Putamen (tissue), 1 donor: ENCODE measurements at regions not wholly inside any gene's neighbourhood (a gene's known extent, or its start where the extent isn't known, plus 50 kb on each side); places are given as distances from the start of the nearest gene placed in this dataset.

Experiments used
- DNase-seq: peaks from one replicate; pipeline ENCODE4 v3.0.0-alpha.2; 2016; ENCODE audit warnings: low spot score

- no peak for DNase-seq
Measured at GRCh38 chr4:144574509-144574908, 71.4 kb upstream of the HHIP start.

DNA sequence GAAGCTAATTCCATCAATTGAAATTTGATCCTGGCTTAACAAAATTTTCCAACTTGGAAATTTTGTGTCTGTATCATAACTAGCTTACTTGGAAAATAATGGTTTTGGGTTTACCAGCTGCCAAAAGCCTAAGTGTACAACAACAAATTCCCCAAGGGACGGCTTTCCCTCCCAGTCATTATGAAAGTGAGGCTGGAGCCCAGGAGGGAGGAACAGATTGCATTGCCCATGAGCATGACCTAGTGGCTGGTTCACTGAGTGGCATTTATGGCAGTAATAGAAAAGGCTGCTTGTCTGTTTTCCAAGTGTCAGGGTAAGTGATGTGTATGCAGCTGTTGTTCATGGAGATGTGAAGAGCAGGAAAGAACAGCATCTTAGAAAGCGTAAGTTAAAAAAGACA is 70.8 kb upstream of the HHIP start:
- DNase-seq, result peak; percentile 64

GRCh38 chr4:144578681-144579080 is 67.3 kb upstream of the HHIP start:
- DNase-seq, result no peak

DNA sequence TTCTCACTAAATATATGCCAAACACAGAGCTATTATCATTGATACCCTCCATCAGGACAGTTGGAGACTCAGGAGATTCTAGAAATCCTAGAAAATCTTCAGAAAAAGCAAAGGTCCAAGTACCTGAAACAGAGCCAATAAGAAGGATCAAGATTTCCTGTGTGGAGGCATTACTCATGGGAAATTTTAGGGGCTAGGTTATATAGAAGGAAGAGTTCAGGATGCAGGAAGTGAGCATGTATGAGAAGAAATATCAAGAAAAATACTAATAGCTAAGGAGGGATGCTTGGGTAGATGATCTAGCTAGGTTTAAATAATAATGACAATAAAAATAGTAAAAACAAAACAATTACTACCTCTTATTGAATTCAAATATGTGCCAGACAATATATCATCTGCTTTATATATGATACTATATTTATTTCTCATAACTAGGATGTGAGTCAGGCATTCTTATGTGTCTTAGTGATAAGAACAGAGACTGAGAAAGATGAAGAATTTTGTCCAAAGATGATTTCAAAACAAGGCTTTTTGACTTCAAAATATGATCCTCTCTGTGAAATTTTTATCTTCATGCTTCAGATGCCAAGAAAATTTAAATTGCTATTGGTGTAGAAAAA is 66.4 kb upstream of the HHIP start:
- DNase-seq, result no peak

DNA sequence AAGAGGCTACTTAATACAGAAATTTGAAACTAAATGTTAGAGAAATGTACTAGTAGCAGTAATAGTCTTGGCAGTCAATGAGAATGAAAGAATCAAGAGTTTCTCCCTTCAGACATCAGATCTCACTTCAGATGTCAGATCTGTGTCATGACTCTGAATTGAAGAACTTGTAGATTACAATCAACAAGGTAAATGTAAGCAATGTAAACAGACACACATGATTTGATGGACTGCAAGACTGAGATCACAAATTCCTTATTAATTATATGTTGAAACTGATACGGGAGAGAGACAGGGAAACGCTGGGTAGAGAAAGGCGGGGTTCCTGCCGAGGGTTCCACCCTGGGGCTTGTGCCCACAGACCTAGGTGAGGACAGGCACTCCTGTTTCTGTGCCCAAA is 65.5 kb upstream of the HHIP start:
- no peak for DNase-seq

- no peak for DNase-seq
Measured at GRCh38 chr4:144582105-144582850, 63.7 kb upstream of the HHIP start.

GRCh38 chr4:144582975-144583374 is 63.0 kb upstream of the HHIP start:
- DNase-seq, result no peak

GRCh38 chr4:144583658-144584057 is 62.3 kb upstream of the HHIP start:
- peak; percentile 34 for DNase-seq

GRCh38 chr4:144584428-144584827 is 61.5 kb upstream of the HHIP start:
- peak; percentile 5 for DNase-seq

GRCh38 chr4:144589512-144589911 is 56.4 kb upstream of the HHIP start:
- no peak for DNase-seq

- no peak for DNase-seq
Measured at GRCh38 chr4:144590020-144590419, 55.9 kb upstream of the HHIP start.

DNA sequence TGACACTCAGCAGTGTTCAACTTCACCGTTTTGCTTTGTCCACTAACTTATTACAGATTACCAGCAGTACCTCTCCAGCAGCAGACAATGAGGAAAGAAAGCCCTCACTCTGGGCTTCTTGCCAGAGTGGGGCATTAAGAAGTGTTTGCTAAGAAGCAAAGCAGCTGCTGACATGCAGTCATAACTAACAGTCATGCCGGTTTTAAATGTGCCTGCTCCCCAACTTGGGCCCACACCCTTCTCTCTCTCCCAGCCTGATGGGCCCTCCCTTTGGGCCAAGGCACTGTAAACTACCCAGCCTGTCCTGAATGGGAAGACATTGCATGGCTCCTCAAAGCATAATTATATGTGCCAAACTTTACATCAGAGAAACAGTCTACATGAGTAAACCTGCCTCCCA is 54.6 kb upstream of the HHIP start:
- DNase-seq, result no peak

GRCh38 chr4:144592264-144592663 is 53.7 kb upstream of the HHIP start:
- no peak for DNase-seq

- DNase-seq, result no peak
Measured at GRCh38 chr4:144594471-144594986, 51.4 kb upstream of the HHIP start.

DNA sequence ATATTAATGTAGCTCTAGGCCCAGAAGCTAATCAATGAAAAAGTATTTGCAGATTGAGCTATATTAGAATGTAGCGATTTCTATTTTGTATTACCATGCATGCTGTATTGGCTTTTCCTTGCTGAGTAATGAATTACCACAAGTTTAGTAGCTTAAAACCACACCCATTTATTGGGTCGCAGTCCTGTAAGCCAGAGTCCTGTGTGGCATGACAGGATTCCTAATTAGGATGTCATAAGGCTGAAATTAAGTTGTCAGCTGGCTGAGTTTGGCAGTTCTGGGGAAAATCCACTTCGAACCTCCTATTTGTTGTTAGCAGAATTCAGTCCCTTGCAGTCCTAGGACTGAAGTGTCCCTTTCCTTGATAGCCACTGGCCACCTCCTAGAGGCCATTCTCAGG is 50.3 kb upstream of the HHIP start:
- no peak for DNase-seq
